GM10266 (cell line): ENCODE measurements at regions not wholly inside any gene's neighbourhood (a gene's known extent, or its start where the extent isn't known, plus 50 kb on each side); places are given as distances from the start of the nearest gene placed in this dataset.

Experiments
- DNase-seq: peaks from one replicate; pipeline ENCODE4 v3.0.0; 2012; ENCODE audit errors: extremely low spot score
- CTCF ChIP-seq: IDR thresholded peaks from 2 replicates; pipeline ENCODE4 v1.5.1; 2012; ENCODE audit warnings: mild to moderate bottlenecking, low read depth; ENCODE audit not compliant: control insufficient read depth, insufficient read depth; ENCODE audit errors: missing control alignments

DNA sequence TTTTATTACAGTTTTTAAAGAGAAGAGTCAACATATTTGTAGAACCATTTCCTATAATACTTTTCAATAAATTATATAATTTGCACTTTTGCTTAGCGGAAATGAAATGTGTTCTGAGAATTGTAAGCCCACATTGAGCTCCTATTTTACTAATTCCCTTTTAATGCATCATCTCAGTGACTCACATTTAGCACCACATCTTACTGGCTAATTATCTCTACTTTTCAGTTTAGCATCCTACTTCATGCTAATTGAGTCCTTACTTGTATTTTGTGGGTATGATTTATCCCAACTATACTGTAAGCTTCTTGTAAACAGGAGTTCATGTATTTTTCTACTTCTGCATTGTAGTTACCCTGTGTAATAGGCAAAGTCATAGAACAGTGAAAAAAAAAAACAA is 67.5 kb downstream of the TMX1 start:
- TF ChIP-seq CTCF: no peak
- DNase-seq: no peak

DNA sequence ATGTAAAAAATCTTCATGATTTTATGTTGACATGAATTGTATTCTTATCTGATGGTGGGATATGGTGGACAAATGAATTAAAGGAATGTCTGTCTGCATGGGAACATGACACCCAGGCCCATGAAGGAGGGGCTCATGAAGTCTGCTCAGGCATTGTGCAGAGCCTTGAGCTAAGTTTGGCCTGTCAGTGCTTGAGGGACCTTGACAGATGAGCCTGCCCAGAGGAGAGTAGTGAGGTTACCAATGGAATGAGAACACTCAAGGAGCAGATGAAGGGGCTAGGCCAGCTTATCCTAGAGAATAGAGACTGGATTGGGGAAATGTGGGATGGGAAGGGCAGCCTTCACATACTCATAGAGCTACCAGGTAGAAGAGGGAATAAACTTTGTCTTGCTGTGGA is 68.8 kb downstream of the TMX1 start:
- no peak for DNase-seq
- TF ChIP-seq CTCF: no peak

DNA sequence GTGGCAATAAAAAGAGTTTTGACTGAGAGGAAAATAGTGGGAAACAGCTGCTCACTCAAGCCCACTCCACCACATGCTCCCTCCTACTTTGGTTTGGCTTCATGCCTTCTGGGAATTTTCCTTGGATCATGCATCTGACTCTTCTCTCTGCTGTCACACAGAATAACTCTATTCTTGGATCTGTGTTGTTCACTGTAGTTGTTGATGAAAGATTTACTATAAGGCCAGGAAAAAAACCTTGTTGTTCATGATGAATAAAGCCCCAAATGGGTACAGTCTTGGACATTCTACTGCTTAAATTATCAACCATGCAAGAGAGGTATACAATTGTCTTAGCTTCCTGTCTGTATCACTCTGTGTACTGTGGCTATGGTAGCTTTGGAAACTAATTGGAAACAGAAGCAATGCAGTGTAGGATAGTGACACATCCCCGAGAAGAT is 70.5 kb downstream of the TMX1 start:
- no peak for TF ChIP-seq CTCF
- no peak for DNase-seq

GRCh38 chr14:51314321-51315015 is 74.4 kb downstream of the TMX1 start:
- no peak for DNase-seq
- TF ChIP-seq CTCF: no peak

- TF ChIP-seq CTCF: no peak
- no peak for DNase-seq
These were observed 77.3 kb downstream of the TMX1 start for GRCh38 chr14:51317373-51317772.

DNA sequence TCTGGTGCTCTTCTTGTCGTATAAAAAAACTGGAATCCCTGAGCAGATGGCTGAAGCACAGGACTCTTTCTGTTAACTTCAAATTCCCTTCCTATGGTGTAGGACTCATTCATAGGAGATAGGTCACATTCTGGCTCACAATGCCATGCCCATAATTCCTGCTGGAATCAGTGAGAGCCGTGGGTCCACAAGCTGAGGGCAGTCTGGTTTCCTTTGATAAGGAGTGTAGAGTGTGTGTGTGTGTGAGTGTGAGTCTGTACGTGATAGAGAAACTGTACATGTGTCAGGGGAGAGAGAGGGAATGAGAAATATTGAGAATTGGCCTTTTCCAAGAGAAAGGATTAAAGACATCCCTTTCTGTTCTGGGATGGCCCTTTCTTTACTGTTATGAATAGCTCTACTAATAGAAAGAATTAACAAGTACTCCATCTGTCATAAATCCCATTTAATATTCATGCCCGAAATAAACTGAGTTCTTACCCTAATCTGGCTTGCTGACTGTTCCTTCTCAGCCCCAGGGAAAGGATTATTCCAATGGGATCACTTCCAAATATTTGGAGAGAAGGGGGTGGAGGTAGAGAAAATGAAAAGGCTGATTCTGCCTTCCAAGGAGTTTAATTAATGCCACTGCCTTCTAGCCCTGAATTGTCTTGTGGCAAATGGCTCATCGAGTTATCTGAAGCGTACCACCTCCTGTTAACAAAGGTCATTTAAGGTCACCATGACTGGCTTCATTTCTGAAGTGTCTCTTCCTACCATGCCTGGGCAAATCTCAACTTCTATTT is 79.0 kb downstream of the TMX1 start:
- no peak for TF ChIP-seq CTCF
- DNase-seq: no peak

- no peak for TF ChIP-seq CTCF
- no peak for DNase-seq
These were observed 81.0 kb downstream of the TMX1 start for GRCh38 chr14:51321036-51321435.
